HG03135 (cell line): ENCODE measurements at regions not wholly inside any gene's neighbourhood (a gene's known extent, or its start where the extent isn't known, plus 50 kb on each side); places are given as distances from the start of the nearest gene placed in this dataset.

ENCODE experiments used
- ATAC-seq: cut with Tn5 transposase; IDR thresholded peaks from one replicate; pipeline ENCODE4 v1.9.1; 2021; ENCODE audit warnings: mild to moderate bottlenecking, moderate library complexity; ENCODE audit not compliant: unreplicated experiment

GRCh38 chr1:208509072-208509471 lies 264.9 kb upstream of the PLXNA2 start:
- ATAC-seq: no peak

GRCh38 chr1:208510192-208510952 lies 266.2 kb upstream of the PLXNA2 start:
- no peak for ATAC-seq

DNA sequence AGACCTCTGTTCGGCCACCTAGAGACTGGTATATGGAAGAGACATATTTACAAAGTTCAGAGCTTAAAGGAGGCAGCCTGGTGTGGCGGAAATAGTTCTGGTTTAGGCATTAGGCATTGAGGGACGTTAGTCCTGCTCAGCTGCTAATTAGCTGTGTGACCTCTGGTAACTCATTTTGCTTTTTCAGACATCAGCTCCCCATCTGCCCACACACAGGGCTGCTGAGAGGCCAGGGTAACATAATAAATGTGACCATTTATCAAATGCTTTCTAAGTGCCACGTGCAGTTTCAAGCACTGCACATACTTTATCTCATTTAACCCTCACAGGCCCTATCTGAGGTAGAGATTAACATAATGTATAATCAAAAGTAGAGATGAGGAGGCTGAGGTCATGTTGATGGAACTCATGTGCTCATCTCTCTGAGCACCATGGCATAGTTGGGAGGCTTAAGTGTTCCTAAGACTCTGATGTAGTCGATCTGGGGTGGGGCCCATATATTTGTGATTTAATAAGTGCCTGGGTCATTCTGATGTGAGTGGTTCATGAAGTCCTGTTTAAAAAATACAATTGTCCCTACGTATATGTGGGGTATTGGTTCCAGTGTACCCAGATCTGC lies 267.2 kb upstream of the PLXNA2 start:
- no peak for ATAC-seq

- no peak for ATAC-seq
Measured at GRCh38 chr1:208513799-208514198, 269.6 kb upstream of the PLXNA2 start.

DNA sequence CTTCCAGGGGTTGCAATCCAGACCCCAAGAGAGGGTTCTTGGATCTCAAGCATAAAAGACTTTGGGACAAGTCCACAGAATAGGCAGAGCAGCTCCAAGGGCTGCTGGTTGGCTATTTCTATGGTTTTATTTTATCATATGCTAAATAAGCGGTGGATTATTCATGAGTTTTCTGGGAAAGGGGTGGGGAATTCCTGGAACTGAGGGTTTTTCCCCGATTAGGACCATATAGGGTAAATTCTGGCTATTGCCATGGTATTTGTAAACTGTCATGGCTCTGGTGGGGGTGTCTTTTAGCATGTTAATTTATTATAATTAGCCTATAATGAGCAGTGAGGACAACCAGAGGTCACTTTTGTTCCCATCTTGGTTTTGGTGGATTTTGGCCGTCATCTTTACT lies 270.9 kb upstream of the PLXNA2 start:
- ATAC-seq: no peak

DNA sequence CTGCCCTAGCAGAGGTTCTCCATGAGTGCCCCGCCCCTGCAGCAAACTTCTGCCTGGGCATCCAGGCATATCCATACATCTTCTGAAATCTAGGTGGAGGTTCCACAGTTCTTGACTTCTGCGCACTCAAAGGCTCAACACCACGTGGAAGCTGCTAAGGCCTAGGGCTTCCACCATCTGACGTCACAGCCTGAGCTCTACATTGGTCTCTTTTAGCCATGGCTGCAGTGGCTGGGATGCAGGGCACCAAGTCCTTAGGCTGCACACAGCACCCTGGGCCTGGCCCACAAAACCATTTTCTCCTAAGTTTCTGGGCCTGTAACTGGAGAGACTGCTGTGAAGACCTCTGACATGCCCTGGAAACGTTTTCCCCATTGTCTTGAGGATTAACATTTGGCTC lies 272.6 kb upstream of the PLXNA2 start:
- no peak for ATAC-seq

DNA sequence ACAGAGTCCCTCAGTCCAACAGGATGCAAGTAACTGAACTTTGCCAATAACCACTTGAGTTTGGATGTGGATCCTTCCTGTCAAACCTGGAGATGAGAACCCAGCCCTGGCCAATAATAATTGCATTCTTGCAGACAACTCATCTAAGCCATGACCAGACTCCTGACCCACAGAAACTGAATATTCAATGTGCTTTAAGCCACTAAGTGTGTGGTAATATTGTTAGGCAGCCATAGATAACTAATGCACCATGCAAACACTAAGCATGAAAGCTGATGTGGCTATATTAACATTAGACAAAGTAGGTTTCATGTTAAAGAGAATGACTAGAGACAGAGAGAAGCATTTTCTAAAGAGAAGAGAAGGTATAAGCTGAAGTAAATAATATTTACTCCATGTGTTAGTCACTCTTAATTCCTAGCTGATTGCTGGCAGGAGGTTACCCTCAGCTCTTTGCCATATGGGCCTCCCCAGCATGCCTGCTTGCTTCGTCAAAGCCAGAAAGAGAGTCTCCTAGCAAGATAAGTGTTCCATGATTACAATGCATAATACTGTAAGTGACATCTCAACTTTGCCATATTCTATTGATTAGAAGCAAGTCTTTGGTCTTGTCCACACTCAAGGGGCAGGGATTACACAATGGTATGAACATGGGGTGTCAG lies 276.4 kb upstream of the PLXNA2 start:
- ATAC-seq: no peak

GRCh38 chr1:208521534-208521933 lies 277.4 kb upstream of the PLXNA2 start:
- no peak for ATAC-seq

DNA sequence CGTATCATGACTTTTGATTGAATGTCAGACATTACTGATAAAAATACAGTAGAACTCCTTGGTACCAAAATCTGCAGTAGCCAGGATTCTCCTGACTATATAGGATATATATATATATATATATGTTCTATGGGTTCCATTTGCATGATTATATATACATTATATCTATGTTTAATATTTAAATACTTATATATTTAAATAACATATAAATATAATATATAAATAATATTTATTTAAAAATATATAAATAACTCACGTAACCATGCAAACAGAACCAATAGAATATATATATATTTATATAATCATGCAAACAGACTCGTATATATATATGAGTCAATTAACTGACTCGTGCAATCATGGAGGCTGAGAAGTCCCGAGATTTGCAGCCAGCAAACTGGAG lies 278.8 kb upstream of the PLXNA2 start:
- no peak for ATAC-seq

DNA sequence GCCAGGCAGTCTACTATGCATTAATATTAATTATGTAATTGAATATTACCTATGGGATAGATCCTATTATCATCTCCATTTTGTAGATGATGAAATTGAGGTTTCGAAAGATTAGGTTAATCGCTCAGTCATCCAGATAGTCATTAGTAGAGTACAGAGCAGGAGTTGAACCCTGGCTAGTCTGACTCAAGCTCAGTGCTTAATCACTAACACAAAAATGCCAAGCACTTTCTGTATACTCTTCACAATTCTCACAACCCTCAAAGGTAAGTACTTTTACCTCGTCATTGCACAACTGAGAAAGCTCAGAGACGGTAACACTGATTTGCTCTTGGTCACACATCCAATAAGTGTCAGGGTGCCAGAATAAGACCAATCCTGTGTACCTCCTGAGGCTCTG lies 280.2 kb upstream of the PLXNA2 start:
- no peak for ATAC-seq

- ATAC-seq: no peak
Measured at GRCh38 chr1:208524925-208525324, 280.7 kb upstream of the PLXNA2 start.

DNA sequence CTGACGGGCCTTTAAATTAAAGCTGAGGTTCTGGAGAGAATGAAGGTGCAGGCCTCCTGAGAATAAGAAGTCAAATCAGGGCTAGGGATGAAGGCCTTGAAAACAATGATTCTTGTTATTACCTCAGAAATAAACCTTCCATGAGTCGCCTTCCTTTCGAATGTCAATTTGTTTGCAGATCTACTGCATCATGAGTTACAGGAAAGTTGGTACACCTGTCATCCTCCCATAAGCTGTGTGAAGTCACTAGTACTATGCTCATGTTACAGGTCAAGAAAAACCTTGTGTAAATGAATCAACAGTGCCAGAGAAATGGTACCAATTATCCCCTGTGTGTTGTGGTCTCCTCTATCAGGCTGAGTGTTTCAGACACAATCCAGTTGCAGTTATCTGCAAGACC lies 281.2 kb upstream of the PLXNA2 start:
- no peak for ATAC-seq

GRCh38 chr1:208526613-208527125 lies 282.5 kb upstream of the PLXNA2 start:
- ATAC-seq: no peak

DNA sequence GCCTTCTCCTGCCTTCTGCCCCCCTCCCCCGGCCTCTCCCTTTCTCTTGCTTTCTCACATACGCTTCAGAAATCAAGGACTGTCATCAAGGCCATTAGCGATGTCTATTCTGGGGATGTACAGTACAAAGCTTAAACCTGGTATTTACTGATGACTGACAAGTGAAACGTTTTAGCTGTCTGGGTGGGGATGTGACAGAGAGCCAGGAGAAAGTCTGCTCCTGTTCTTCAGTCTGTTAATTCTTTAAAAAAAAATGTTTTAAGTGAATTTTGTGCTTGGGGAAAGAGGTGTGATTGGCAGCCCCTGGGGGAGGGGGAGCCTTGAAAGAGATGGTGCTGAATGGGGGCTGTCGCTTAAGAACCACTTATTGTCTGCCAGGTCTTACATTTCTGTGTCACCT lies 283.0 kb upstream of the PLXNA2 start:
- ATAC-seq: no peak

DNA sequence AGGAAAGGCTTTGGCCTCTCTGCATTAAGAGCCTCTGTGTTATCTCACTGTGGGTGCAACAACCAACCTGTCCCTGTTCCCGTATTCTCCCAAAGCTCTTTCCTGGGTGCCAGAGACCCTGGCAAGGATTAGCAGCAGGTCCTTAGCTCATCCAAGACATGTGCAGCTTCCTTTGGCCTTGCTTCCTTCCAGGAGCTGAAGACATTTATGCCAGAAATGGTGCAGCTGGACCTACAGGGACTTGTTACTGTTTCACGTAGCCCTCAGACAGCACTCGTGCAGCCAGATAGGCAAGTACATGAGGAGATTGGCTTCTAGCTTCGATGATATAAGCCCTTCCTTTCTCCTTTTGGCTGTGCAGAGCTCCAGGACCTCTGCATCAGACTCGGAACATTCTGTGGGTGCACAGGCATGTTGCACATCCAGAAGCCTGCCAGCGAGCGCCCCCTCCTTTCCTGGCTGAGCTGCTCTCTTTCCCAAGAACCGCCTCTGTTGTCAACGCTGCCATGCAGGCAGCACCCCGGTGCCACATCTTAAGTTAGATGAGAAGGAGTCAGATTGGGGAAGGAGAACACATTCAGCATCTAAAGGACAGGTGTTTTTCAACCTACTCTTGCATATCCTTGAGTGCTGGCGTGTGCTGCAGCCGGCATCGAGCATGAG lies 284.5 kb upstream of the PLXNA2 start:
- ATAC-seq: no peak

DNA sequence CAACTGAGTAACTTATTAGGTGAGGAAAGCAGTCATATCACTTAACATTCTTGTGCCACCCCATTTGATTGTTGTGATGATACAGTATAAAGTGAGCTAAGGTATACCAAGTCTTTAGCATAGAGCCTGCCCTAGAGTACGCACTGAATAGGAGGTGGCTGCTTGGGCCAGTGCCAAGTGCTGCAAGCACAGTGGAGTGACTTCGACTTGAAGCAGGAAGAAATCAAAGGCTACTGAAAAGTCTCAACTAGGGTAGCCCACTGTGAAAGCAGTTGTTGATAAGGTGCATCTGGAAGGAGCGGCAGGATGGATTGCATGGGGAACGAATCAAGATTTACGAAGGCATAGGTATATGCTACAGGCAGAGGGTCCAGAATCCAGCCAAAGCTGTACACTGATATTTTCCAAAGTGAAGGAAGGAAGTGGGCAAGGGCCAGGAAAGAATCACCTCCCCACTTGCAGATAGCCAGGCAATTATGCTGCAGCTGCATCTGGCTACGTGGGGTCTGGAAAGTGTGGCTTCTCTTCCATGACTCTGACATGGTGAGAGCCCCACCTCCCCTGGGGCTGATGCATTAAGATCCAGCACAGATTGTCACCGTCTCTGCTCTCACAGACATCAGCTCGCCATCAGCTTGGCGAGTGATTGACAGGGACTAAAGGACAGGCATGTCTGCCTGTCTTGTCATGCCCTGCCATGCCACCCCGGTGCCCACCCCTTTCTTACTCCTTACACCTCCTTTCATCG lies 287.0 kb upstream of the PLXNA2 start:
- no peak for ATAC-seq

GRCh38 chr1:208533746-208534598 lies 289.8 kb upstream of the PLXNA2 start:
- ATAC-seq: no peak

DNA sequence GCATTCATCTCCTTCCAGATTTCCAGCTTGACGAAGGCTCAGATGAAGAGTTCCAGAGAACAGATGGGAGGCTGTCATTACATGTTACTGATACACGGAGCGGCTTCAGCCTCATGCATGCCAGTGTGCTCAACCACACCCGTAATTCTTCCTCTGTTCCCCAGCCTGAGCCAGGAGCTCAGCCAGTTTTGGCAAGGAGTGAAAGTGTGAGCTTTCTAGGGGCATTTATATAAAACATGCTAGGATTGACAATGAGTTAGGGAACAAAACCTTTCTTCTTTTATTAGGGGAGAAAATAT lies 290.4 kb upstream of the PLXNA2 start:
- no peak for ATAC-seq

- ATAC-seq: no peak
Measured at GRCh38 chr1:208534979-208535378, 290.8 kb upstream of the PLXNA2 start.

DNA sequence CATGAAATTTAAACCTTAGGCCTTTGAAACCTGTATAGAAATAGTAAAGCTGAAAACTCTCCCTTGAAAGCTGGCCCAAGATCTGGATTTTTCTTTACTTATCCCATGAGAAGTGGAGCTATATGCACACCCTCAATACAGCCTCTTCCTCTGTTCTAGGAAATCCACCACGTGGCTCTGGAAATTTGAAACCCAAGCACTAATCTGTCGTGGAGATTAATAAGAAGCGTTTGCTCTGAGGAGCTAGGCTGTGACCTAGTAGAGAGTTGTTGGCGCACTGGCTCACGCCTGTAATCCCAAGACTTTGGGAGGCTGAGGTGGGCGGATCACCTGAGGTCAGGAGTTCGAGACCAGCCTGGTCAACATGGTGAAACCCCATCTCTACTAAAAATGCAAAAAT lies 291.3 kb upstream of the PLXNA2 start:
- ATAC-seq: no peak
